Hepatocyte (in vitro differentiated cells): ENCODE measurements at regions not wholly inside any gene's neighbourhood (a gene's known extent, or its start where the extent isn't known, plus 50 kb on each side); places are given as distances from the start of the nearest gene placed in this dataset.

ENCODE experiments used
- DNase-seq: peaks from one replicate; pipeline ENCODE4 v3.0.0-alpha.2; 2016; ENCODE audit warnings: low spot score
- H2AFZ ChIP-seq: fragments of 200-600 bp; sonication (generic); 2 replicates; pipeline ENCODE4 v1.6.0; 2016; ENCODE audit warnings: antibody characterized with exemption, mild to moderate bottlenecking
- H3K27ac ChIP-seq: fragments of 200-600 bp; sonication (generic); 2 replicates; pipeline ENCODE4 v1.5.1; 2016; ENCODE audit warnings: mild to moderate bottlenecking
- H3K27me3 ChIP-seq: fragments of 200-600 bp; sonication (generic); 2 replicates; pipeline ENCODE4 v1.6.1; 2016
- H3K36me3 ChIP-seq: fragments of 200-600 bp; sonication (generic); replicated peaks from 2 replicates; pipeline ENCODE4 v1.5.1; 2016; ENCODE audit warnings: low read depth; ENCODE audit not compliant: insufficient read depth
- H3K4me1 ChIP-seq: fragments of 200-600 bp; sonication (generic); 2 replicates; pipeline ENCODE4 v1.5.1; 2016; ENCODE audit warnings: mild to moderate bottlenecking, moderate library complexity; ENCODE audit not compliant: insufficient read depth
- H3K4me2 ChIP-seq: fragments of 200-600 bp; sonication (generic); 2 replicates; pipeline ENCODE4 v1.6.0; 2016
- H3K4me3 ChIP-seq: fragments of 200-600 bp; sonication (generic); 2 replicates; pipeline ENCODE4 v1.5.1; 2016; ENCODE audit warnings: mild to moderate bottlenecking
- H3K79me2 ChIP-seq: fragments of 200-600 bp; sonication (generic); 2 replicates; pipeline ENCODE4 v1.6.0; 2017; ENCODE audit warnings: mild to moderate bottlenecking
- H3K9me2 ChIP-seq: fragments of 200-600 bp; sonication (generic); replicated peaks from 2 replicates; pipeline ENCODE4 v1.6.0; 2017; ENCODE audit warnings: mild to moderate bottlenecking; ENCODE audit not compliant: insufficient read depth
- H3K9me3 ChIP-seq: fragments of 200-600 bp; sonication (generic); 2 replicates; pipeline ENCODE4 v1.5.1; 2016; ENCODE audit warnings: low read depth, mild to moderate bottlenecking
- H4K20me1 ChIP-seq: fragments of 200-600 bp; sonication (generic); 2 replicates; pipeline ENCODE4 v1.6.0; 2016; ENCODE audit warnings: mild to moderate bottlenecking; ENCODE audit not compliant: insufficient read depth, poor library complexity, severe bottlenecking
- EZH2 ChIP-seq: fragments of 200-600 bp; sonication (generic); IDR thresholded peaks from 2 replicates; pipeline ENCODE4 v1.6.1; 2016; ENCODE audit warnings: antibody characterized with exemption, mild to moderate bottlenecking, borderline replicate concordance
- EZH2phosphoT487 ChIP-seq: fragments of 200-600 bp; sonication (generic); IDR thresholded peaks from one replicate; pipeline ENCODE4 v1.6.1; 2018; ENCODE audit warnings: antibody characterized with exemption, mild to moderate bottlenecking, low read depth, moderate library complexity; ENCODE audit not compliant: unreplicated experiment, severe bottlenecking
- WGBS: methylation state at CpG from one replicate; pipeline ENCODE4 v1.1.6; 2016; ENCODE audit warnings: low lambda C conversion rate; ENCODE audit errors: missing lambda C conversion rate; 5-methylcytosine and 5-hydroxymethylcytosine counted together
- TF ChIP-seq, protein P1 (sequence below): fragments of 200-600 bp; sonication (generic); IDR thresholded peaks from 2 replicates; pipeline ENCODE4 v1.5.1; 2016; ENCODE audit warnings: antibody characterized with exemption, mild to moderate bottlenecking; ENCODE audit not compliant: poor library complexity

DNA sequence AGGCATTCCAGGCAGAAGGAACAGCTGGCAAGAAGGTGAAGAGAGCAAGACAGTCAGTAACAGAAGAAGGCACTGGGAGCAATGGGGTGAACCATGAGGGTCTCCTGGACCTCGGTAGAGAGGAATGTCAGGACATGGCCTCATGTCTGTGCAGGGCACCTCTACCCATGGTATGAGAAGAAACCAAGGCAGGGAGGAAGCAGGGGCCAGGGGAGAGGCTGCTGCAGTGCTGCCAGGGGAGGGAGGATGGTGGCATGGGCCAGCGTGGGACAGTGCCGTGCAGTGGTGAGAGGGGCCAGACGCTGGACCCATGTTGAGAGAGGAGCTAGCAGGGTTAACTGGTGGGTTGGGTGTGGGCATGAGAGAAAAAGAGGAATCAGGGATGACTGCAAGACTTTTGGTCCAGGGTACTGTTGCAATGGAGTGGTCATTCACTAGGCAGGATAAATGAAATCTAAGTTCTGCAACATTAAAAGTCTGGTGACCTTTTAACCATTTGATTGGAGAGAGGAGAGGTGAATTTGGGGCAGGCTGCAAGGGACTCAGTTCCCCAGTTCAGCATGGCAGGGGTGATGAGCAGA lies 577.6 kb downstream of the MATN1 start:
- Histone ChIP-seq H3K4me2 (no peak overlapping the region), H3K9me2 (no peaks in the 10 kb centered on the region), H3K36me3 (no peaks in the 10 kb centered on the region), H3K9me3 (no peaks in the 10 kb centered on the region), H3K27ac (no peak overlapping the region), H2AFZ (no peak overlapping the region), H4K20me1 (no peaks in the 10 kb centered on the region), H3K79me2 (no peaks in the 10 kb centered on the region), H3K4me1 (no peaks in the 10 kb centered on the region), H3K4me3 (no peak overlapping the region), H3K27me3 (peaks cover 9% of the 10 kb centered on the region)
- DNase-seq: no peak
- 71% methylated on average over 4 of the region's 4 CpGs for WGBS
- TF ChIP-seq, protein P1, sequence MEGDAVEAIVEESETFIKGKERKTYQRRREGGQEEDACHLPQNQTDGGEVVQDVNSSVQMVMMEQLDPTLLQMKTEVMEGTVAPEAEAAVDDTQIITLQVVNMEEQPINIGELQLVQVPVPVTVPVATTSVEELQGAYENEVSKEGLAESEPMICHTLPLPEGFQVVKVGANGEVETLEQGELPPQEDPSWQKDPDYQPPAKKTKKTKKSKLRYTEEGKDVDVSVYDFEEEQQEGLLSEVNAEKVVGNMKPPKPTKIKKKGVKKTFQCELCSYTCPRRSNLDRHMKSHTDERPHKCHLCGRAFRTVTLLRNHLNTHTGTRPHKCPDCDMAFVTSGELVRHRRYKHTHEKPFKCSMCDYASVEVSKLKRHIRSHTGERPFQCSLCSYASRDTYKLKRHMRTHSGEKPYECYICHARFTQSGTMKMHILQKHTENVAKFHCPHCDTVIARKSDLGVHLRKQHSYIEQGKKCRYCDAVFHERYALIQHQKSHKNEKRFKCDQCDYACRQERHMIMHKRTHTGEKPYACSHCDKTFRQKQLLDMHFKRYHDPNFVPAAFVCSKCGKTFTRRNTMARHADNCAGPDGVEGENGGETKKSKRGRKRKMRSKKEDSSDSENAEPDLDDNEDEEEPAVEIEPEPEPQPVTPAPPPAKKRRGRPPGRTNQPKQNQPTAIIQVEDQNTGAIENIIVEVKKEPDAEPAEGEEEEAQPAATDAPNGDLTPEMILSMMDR: no peak
- no peak for TF ChIP-seq EZH2phosphoT487
- no peak for TF ChIP-seq EZH2

DNA sequence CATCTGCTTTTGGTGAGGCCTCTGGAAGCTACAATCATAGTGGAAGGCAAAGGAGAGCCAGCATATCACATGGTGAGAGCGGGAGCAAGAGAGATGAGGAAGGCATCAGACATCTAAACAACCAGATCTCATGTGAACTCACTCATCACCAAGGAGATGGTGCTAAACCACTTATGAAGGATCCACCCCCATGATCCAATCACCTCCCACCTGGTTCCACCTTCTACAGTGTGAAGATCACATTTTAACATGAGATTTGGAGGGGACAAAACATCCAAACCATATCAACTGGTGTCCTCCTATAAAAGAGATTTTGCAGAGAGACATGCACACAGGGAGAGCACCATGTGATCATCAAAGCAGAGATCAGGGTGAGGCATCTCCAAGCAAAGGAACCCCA lies 578.6 kb downstream of the MATN1 start:
- DNase-seq: no peak
- Histone ChIP-seq H3K4me1 (no peaks in the 10 kb centered on the region), H3K27ac (no peak overlapping the region), H3K27me3 (peaks cover 9% of the 10 kb centered on the region), H3K4me3 (no peak overlapping the region), H3K79me2 (no peaks in the 10 kb centered on the region), H3K9me2 (no peaks in the 10 kb centered on the region), H3K9me3 (no peaks in the 10 kb centered on the region), H3K4me2 (no peak overlapping the region), H4K20me1 (no peaks in the 10 kb centered on the region), H3K36me3 (no peaks in the 10 kb centered on the region), H2AFZ (no peak overlapping the region)
- WGBS: 80% methylated on average over 1 of the region's 1 CpG
- TF ChIP-seq EZH2 (no peak), EZH2phosphoT487 (no peak)
- TF ChIP-seq, protein P1: no peak

DNA sequence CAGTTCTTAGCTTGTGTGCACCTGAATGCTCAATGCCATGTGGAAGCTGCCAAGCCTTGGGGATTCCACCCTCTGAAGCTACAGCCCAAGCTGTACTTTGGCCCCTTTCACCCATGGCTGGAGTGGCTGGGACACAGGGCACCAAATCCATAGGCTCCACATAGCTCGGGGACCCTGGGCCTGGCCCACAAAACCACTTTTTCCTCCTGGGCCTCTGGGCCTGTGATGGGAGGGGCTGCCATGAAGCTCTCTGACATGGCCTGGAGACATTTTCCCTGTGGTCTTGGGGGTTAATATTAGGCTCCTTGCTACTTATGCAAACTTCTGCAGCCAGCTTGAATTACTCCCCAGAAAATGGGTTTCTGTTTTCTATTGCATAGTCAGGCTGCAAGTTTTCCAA lies 579.9 kb downstream of the MATN1 start:
- no peaks in the 10 kb centered on the region for H3K36me3 ChIP-seq
- no peaks in the 10 kb centered on the region for H3K9me2 ChIP-seq
- no peaks in the 10 kb centered on the region for H3K4me1 ChIP-seq
- no peaks in the 10 kb centered on the region for H4K20me1 ChIP-seq
- WGBS: 71% methylated on average over 1 of the region's 1 CpG
- H3K27ac ChIP-seq: no peak overlapping the region
- no peak for DNase-seq
- no peak overlapping the region for H3K4me2 ChIP-seq
- peaks cover 9% of the 10 kb centered on the region for H3K27me3 ChIP-seq
- no peaks in the 10 kb centered on the region for H3K9me3 ChIP-seq
- H3K4me3 ChIP-seq: no peak overlapping the region
- no peak overlapping the region for H2AFZ ChIP-seq
- no peaks in the 10 kb centered on the region for H3K79me2 ChIP-seq
- TF ChIP-seq EZH2 (no peak), EZH2phosphoT487 (no peak)
- TF ChIP-seq, protein P1: no peak
